HG03064 (cell line): ENCODE measurements at regions not wholly inside any gene's neighbourhood (a gene's known extent, or its start where the extent isn't known, plus 50 kb on each side); places are given as distances from the start of the nearest gene placed in this dataset.
"Not testable (repeated sequence)": the region's sequence is repeated elsewhere in the genome, so short reads cannot be mapped to it uniquely, and the experiment has no call there.

Experiments
- ATAC-seq: cut with Tn5 transposase; IDR thresholded peaks from one replicate; pipeline ENCODE4 v1.9.1; 2021; ENCODE audit warnings: low read depth; ENCODE audit not compliant: unreplicated experiment

GRCh38 chr3:8290611-8291010 is 211.0 kb upstream of the LMCD1 start:
- ATAC-seq: no peak

DNA sequence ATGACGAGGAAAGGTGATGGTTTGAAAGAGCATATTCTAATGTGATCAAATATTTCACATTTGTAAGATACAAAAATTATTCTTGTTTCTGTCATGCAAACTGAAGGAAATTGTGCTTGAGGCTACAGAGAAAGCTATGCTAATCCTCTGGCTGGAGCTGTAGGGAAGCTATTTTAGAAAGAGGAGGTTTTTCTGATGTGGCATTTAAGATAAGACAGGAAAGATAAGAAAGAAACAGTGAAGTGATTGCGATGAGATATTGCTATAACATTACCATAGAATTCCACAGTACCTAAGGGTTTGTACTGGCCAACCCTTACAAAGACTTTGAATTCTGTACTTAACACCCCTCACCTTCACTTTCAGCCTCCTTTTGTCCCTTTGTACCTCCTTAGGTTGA is 205.2 kb upstream of the LMCD1 start:
- ATAC-seq: no peak

DNA sequence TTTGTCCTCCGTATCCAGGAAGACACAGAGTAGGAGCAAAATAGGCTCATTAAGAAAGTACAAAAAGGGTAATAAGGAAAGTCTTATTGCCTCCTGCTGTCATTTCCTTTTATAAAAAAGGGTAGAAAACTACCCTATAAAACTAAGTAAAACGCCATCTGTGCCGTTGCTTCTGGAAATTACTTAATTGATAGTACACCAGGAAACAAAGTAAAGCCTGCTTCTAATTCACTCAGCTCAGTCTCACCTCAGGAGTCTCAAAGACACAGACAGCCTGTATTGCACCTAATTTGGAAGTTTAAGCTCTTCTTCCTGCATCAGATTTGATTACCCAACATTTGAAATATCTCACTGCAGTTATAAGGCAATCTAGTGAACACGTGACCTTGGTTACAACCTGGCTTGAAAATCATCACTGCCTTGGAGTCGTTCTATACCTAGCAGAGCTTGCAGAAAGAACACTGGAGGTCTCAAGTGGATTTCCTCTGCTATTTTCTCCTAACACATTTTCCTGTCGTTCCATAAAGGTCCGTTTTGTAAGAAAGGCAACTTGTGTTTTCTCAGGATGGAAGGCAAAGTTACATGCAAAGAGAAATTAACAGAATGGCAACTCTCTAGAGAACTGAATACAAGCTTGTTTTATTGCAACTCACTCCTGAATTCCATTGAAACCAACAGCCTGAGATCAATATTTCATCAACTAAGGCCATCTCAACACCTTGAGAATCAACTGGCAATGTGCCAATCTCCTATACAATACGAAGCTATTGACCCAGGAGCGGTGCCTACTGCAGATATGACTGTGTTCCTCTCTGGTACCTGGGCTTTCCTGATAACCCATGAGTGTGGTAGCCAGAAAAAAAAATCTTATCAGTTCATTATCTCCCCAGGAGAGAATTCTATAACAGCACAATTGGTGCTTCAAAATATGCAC is 203.3 kb upstream of the LMCD1 start:
- ATAC-seq: no peak

- ATAC-seq: no peak
These were observed 199.5 kb upstream of the LMCD1 start for GRCh38 chr3:8301977-8302735.

DNA sequence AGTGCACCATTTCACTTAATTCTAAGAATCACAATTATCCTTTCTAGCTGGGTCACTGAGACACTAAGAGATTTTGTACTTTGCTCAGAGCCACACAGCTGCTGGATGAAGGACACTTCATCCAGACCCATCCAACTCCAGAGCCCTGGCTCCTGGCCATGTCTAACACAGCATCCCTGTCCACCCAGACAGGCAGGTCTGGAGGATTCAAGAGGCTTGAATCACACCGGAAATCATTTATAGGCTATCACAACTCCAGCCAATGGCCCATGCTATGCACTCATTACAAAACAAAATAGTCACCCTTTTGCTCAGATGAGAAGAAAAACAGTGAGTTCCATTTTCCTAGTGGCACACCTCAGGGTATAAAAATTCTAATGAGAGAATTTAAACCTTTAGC is 198.2 kb upstream of the LMCD1 start:
- ATAC-seq: no peak

DNA sequence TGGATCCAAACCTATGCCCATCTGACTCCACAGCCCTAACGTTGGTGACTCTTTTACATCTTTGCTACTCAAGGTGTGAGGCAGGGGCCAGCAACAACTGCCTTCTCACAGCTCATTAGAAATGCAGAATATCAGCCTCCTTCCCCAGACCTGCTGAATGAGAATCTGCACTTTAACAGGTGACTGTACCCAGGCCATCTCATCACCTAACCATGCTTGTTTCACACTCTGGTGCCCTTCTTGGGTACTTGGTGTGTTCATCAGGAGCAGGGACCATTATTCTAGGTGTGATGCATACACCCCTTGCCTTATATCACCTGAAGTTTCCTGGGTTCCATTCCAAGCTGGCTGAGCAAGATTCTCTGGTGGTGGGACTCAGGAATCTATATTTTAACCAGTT is 196.3 kb upstream of the LMCD1 start:
- no peak for ATAC-seq

- ATAC-seq: no peak
These were observed 194.0 kb upstream of the LMCD1 start for GRCh38 chr3:8307545-8308110.

DNA sequence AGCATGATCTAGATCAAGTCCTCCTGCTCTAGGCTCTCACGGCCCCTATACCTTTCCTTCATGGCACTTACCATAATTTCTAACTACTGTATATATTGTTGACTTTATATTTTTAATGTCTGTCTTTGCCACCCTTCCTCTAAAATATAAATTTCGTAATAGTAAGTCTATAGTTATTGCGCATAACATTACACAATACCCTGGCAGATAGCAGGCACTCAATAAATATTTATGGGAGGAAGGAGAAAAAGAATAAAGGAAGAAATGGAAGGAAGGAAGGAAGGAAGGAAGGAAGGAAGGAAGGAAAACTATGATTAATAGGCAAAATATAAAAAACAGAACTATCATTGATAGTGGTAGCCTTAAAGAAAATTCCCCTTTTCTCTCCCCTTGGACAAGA is 190.3 kb upstream of the LMCD1 start:
- ATAC-seq: no peak

- ATAC-seq: no peak
These were observed 188.9 kb upstream of the LMCD1 start for GRCh38 chr3:8312685-8313084.

DNA sequence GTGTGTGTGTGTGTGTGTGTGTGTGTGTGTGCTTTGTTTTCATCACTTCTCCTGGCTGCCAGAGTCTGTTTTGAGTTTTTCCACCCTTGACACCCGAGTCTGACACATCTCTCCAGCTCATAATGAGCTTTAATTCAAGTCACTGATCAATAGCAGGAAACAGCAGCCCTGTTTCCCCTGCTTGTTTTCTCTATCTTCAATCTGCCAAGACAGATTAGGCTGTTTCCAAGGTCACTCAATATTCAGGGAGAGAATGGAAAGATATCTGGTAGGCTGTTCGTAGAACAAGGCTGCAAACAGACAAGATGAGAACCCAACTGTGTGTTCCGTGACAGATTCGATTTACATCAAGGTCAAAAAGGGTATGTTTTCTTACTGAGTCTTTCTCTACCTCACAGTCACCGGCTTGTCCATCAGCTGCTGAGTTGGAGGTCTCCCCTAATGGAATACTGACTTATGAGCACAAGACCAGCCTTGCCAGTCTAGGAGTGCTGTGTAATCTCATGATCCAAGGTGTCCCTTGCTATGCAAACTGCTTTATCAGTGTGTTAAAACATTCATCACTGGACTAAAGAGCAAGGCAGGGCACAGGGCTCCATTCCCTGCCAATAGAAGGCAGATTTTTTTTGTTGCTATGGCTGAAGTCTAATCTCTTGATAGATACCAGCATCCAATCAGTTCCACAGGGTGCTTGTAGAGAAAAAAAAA is 187.9 kb upstream of the LMCD1 start:
- no peak for ATAC-seq

DNA sequence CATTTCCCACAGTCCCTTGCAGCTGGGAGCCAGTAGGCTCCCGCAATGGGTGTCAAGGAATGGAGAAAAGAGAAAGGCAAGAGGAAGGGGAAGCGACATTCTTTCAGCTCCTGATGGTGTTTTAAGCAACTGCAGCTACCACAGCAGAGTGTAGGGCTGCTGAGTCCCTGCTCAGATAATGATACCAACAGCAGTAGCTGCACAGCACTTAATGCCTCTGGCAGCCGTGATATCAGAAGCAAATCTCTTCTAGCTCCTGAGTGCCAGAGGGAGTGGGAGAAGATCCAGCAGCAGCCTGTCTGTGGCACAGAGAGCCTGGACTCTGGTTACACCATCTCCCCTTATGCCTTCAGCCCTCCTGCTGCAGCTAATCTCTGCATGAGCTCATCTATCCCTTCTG is 186.1 kb upstream of the LMCD1 start:
- ATAC-seq: not testable (repeated sequence)

- ATAC-seq: no peak
These were observed 183.7 kb upstream of the LMCD1 start for GRCh38 chr3:8317661-8318649.

DNA sequence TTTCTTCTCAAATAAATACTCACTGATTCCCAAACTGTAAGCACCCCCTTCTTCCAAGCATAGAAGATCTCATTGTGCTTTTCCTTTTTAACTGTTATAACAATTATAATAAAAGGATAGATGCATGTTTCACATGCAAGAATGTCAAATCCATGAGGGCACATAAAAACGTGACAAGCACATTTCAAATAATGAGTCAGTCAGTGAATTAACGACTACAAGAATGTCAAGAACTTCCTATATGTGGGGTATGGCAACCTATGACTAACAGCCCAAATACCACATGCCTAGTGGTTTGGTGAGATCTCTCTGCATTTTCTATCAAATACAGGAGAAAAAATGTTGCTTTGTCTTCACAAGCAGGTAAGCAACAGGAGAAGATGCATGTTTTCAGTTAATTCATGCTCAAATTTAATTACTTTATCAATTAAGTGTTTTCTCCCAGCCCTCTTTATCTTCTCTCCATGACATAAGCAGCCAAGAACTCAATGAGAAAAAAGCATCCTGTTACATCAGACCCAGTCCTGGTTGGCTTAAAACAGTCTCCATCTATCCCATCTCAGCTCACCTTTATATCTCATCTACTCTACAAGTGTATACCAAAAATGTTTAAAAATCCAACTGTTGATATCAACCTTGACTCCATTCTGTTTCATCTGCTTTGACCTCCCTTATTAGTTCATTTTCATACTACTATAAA is 181.5 kb upstream of the LMCD1 start:
- no peak for ATAC-seq

DNA sequence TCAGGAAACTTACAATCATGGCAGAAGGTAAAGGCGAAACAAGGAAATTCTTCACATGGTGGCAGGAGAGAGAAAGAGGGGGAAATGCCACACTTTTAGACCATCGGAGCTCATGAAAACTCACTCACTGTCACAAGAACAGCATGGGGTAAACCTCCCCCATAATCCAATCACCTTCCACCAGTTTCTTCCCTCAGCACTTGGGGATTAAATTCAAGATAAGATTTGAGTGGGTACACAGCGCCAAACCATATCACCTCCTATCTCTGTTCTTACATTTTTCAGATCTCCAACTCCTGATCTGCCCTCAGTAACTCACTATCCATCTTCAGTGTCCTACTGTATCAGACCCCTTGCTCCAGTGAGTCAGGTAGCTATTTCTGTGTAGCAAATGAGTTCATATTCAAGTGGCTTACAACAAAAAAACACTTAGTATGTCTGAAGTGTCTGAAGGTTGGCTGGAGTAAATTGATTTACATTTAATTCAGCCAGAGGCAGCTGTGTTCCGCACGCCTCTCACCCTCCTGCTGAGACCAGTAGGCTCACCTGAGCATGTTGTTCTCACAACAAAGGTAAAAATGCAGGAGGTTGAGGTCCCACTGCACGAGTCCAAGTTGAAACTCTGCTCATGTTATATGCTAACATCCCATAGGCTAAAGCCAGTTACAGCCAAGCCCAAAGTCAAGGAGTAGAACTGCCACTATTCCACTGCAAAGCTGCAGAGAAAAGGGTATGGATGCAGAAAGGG is 180.7 kb upstream of the LMCD1 start:
- no peak for ATAC-seq

- ATAC-seq: no peak
These were observed 176.9 kb upstream of the LMCD1 start for GRCh38 chr3:8324747-8325146.

GRCh38 chr3:8325306-8325705 is 176.3 kb upstream of the LMCD1 start:
- ATAC-seq: no peak

DNA sequence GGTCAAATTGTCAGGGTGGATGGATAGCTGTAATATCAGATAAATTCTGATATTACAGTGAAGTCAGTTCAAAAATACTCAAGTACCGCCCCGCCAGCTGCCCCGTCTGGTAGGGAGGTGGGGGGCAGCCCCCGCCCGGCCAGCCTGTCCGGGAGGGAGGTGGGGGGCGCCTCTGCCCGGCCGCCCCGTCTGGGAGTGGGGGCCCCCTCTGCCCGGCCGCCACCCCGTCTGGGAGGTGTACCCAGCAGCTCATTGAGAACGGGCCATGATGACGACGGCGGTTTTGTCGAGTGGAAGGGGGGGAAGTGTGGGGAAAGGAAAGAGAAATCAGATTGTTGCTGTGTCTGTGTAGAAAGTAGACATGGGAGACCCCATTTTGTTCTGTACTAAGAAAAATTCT is 175.8 kb upstream of the LMCD1 start:
- not testable (repeated sequence) for ATAC-seq

GRCh38 chr3:8327739-8328138 is 173.9 kb upstream of the LMCD1 start:
- ATAC-seq: no peak
